ENCODE measurements at regions not wholly inside any gene's neighbourhood (a gene's known extent, or its start where the extent isn't known, plus 50 kb on each side); places are given as distances from the start of the nearest gene placed in this dataset.
A peak's percentile ranks its signal among the peaks of the same experiment; 100 is the strongest.
"Not testable (repeated sequence)": the region's sequence is repeated elsewhere in the genome, so short reads cannot be mapped to it uniquely, and the experiment has no call there.

- no peak for DNase-seq (ENCODE audit: insufficient read length, low spot score)
- TF ChIP-seq POLR2A (IDR thresholded peaks at IDR 0.05; ENCODE audit: low read depth, low read length), result no peak
- peak; percentile 6 for FAIRE-seq
These were observed 555.5 kb upstream of the CYLC2 start for GRCh38 chr9:102439583-102439982.

- DNase-seq (ENCODE audit: insufficient read length, low spot score); FAIRE-seq: not testable (repeated sequence)
These were observed 558.5 kb upstream of the CYLC2 start for GRCh38 chr9:102436599-102436998.

GRCh38 chr9:102435427-102435826, 559.7 kb upstream of the CYLC2 start:
- FAIRE-seq (no peak), DNase-seq (ENCODE audit: insufficient read length, low spot score) (no peak)
- no peak for TF ChIP-seq POLR2A (IDR thresholded peaks at IDR 0.05; ENCODE audit: low read depth, low read length)

GRCh38 chr9:102434545-102434944, 560.6 kb upstream of the CYLC2 start:
- DNase-seq (ENCODE audit: insufficient read length, low spot score) (no peak), FAIRE-seq (peak; percentile 23)
- no peak for TF ChIP-seq POLR2A (IDR thresholded peaks at IDR 0.05; ENCODE audit: low read depth, low read length)

GRCh38 chr9:102428305-102428704, 566.8 kb upstream of the CYLC2 start:
- DNase-seq (ENCODE audit: insufficient read length, low spot score) (no peak), FAIRE-seq (no peak)
- TF ChIP-seq POLR2A (IDR thresholded peaks at IDR 0.05; ENCODE audit: low read depth, low read length), result no peak

GRCh38 chr9:102416251-102416650, 578.9 kb upstream of the CYLC2 start:
- not testable (repeated sequence) for FAIRE-seq; DNase-seq (ENCODE audit: insufficient read length, low spot score)

- FAIRE-seq, result peak; percentile 43
- TF ChIP-seq POLR2A (IDR thresholded peaks at IDR 0.05; ENCODE audit: low read depth, low read length), result no peak
- DNase-seq (ENCODE audit: insufficient read length, low spot score), result no peak
These were observed 589.8 kb upstream of the CYLC2 start for GRCh38 chr9:102405218-102405867.

- FAIRE-seq, result no peak
- no peak for TF ChIP-seq POLR2A (IDR thresholded peaks at IDR 0.05; ENCODE audit: low read depth, low read length)
- DNase-seq (ENCODE audit: insufficient read length, low spot score), result no peak
These were observed 591.6 kb upstream of the CYLC2 start for GRCh38 chr9:102403514-102403913.

- no peak for FAIRE-seq
- no peak for DNase-seq (ENCODE audit: insufficient read length, low spot score)
- TF ChIP-seq POLR2A (IDR thresholded peaks at IDR 0.05; ENCODE audit: low read depth, low read length), result no peak
These were observed 596.9 kb upstream of the CYLC2 start for GRCh38 chr9:102398205-102398604.

GRCh38 chr9:102385620-102386019, 609.5 kb upstream of the CYLC2 start:
- not testable (repeated sequence) for FAIRE-seq; DNase-seq (ENCODE audit: insufficient read length, low spot score)

- no peak for TF ChIP-seq POLR2A (IDR thresholded peaks at IDR 0.05; ENCODE audit: low read depth, low read length)
- no peak for DNase-seq (ENCODE audit: insufficient read length, low spot score)
- FAIRE-seq, result no peak
These were observed 624.2 kb upstream of the GRIN3A start for GRCh38 chr9:102362470-102363132.

- no peak for FAIRE-seq
- DNase-seq (ENCODE audit: insufficient read length, low spot score), result no peak
- no peak for TF ChIP-seq POLR2A (IDR thresholded peaks at IDR 0.05; ENCODE audit: low read depth, low read length)
These were observed 622.4 kb upstream of the GRIN3A start for GRCh38 chr9:102360846-102361245.

GRCh38 chr9:102355982-102356381, 617.5 kb upstream of the GRIN3A start:
- FAIRE-seq, result no peak
- DNase-seq (ENCODE audit: insufficient read length, low spot score), result no peak
- no peak for TF ChIP-seq POLR2A (IDR thresholded peaks at IDR 0.05; ENCODE audit: low read depth, low read length)

- DNase-seq (ENCODE audit: insufficient read length, low spot score) (no peak), FAIRE-seq (no peak)
- TF ChIP-seq POLR2A (IDR thresholded peaks at IDR 0.05; ENCODE audit: low read depth, low read length), result no peak
These were observed 615.6 kb upstream of the GRIN3A start for GRCh38 chr9:102354041-102354440.

- FAIRE-seq; DNase-seq (ENCODE audit: insufficient read length, low spot score): not testable (repeated sequence)
These were observed 599.0 kb upstream of the GRIN3A start for GRCh38 chr9:102337471-102337870.

All from H54 (cell line).